ENCODE measurements at regions not wholly inside any gene's neighbourhood (a gene's known extent, or its start where the extent isn't known, plus 50 kb on each side); places are given as distances from the start of the nearest gene placed in this dataset.

DNA sequence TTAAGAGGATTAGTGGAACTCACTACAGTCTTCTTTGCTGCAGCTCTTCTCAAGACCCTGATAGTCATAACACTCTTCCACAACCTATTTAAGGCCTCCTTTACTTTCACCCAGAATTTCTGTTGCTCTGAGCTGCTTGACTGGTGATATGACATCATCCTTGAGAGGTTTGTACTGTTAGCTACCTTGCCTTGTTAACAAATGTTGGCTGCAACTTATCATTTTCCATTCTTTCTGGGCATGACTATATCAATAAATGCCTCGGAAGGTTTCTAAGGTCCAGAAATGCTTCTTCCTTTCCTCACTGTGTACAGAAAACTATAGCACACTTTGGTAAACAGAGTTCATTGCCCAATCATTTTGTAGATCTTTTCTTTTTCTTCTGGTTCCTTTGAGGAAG, 1292.2 kb upstream of the TMPRSS15 start:
- TF ChIP-seq, protein P1, sequence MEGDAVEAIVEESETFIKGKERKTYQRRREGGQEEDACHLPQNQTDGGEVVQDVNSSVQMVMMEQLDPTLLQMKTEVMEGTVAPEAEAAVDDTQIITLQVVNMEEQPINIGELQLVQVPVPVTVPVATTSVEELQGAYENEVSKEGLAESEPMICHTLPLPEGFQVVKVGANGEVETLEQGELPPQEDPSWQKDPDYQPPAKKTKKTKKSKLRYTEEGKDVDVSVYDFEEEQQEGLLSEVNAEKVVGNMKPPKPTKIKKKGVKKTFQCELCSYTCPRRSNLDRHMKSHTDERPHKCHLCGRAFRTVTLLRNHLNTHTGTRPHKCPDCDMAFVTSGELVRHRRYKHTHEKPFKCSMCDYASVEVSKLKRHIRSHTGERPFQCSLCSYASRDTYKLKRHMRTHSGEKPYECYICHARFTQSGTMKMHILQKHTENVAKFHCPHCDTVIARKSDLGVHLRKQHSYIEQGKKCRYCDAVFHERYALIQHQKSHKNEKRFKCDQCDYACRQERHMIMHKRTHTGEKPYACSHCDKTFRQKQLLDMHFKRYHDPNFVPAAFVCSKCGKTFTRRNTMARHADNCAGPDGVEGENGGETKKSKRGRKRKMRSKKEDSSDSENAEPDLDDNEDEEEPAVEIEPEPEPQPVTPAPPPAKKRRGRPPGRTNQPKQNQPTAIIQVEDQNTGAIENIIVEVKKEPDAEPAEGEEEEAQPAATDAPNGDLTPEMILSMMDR (IDR thresholded peaks at IDR 0.05) = no peak
- TF ChIP-seq EP300 (IDR thresholded peaks at IDR 0.05) (no peak), POLR2A (IDR thresholded peaks at IDR 0.05) (no peak), POLR2AphosphoS5 (IDR thresholded peaks at IDR 0.05) (no peak)
